ENCODE measurements at regions not wholly inside any gene's neighbourhood (a gene's known extent, or its start where the extent isn't known, plus 50 kb on each side); places are given as distances from the start of the nearest gene placed in this dataset.
"Not testable (repeated sequence)": the region's sequence is repeated elsewhere in the genome, so short reads cannot be mapped to it uniquely, and the experiment has no call there.

DNA sequence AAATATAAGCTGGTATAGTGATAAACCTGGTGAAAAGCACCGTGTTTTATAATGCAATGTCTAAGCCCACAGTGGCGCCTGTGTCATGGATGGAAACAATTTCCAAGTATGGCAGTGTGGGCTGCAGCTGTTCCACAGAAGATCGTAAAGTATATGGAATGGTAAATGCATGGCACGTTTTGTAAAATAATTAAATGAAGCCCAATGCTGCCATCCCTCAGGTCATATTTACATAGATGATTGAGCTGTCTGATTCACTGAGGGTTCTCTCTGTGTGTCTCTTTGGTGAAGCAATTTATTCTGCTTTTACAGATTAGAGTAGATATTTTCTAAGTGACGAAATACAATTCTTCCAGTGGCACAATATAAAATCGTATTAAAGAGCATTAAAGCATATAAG lies 164.8 kb downstream of the ASMT start:
- DNase-seq: no peak

DNA sequence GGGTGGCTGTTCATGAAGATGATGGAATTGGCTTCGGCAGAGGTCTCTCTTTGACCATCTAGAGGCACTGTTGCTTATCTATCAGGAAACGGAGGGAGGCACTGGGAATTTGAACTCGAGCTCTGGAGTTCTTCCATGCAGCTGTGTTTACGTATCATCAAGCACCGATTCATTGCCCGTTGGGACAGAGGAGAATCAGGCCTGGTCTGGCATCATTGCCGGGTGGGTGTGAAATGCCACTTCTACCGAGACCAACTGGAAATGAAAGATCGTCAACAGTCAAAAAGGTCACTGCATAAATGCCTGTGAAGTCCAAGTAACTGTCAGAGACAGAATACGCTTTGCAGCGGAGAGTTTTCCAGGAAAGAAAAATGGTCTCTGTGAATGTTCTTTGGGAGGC lies 166.9 kb downstream of the ASMT start:
- DNase-seq: no peak

GRCh38 chrX:1784773-1785172 lies 169.9 kb downstream of the ASMT start:
- no peak for DNase-seq

- no peak for DNase-seq
These were observed 173.5 kb downstream of the ASMT start for GRCh38 chrX:1788300-1788911.

DNA sequence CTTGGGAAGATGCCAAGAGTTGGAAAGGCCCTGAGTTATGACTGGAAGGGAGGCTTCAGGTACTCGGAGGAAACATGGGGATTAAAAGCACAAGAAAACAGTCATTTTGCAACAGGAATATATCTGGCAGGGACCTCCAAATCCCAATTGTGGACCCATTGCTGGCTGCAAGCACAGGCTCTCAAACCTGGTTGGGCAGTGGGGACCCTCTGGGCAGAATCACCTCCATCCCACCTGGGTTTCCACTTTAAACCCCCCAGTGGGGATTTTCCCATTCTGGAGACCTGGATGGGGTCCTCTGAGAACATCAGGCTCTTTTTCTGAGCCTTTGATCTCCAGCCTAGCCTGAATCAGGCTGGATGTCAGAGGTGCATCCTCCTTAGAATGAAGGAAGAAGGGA lies 177.8 kb downstream of the ASMT start:
- no peak for DNase-seq

DNA sequence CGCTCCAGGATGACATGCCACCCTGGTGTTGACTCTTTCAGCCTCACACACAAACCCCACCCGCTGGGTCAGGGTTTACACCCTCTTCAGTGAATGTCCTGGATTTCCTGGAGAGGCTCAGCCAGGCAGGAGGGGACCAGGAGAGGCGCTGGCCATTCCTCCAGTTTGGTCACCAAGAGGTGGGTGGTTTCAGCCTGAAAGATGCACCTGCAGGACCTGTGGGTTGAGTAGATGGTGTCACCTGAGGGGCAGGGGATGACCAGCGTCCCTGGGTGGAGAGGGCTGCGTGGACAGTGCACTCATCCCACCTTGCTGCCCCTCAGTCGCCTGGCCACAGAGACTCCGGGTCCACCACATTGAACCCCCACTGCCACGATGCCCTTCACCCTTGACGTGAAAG lies 179.7 kb downstream of the ASMT start:
- no peak for DNase-seq

DNA sequence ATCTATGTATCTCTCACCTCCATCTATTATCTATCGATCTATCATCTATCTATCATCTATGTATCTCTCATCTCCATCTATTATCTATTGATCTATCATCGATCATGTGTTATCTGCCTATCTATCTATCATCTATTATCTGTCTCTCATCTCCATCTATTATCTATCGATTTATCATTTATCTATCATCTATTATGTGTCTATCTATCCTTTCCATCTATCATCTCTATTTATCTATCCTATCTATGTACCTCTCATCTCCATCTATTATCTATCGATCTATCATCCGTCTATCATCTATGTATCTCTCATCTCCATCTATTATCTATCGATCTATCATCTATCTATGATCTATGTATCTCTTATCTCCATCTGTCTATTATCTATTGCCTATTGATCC lies 188.1 kb downstream of the ASMT start:
- no peak for DNase-seq

DNA sequence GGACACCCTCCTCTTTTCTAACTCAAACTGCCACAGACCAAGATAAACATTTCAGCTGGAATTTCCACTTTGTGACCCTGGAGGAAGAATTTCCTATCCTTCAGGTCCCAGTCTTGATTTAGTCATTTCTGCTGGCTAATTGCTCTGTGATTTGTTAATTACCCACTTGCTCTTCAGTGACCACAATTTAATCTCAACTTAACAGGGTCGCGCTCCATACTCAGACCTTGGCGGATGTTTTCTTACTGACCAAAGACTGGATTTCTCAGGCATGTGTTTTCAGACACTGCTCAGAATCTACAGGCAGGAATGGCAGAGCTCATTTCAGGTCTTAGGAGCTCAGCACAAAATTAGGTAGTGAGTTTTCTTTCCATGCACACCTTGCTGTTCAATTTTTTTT lies 188.9 kb downstream of the ASMT start:
- DNase-seq: no peak

GRCh38 chrX:1807301-1807731 lies 192.5 kb downstream of the ASMT start:
- DNase-seq: no peak

GRCh38 chrX:1809581-1809980 lies 194.7 kb downstream of the ASMT start:
- DNase-seq: no peak

DNA sequence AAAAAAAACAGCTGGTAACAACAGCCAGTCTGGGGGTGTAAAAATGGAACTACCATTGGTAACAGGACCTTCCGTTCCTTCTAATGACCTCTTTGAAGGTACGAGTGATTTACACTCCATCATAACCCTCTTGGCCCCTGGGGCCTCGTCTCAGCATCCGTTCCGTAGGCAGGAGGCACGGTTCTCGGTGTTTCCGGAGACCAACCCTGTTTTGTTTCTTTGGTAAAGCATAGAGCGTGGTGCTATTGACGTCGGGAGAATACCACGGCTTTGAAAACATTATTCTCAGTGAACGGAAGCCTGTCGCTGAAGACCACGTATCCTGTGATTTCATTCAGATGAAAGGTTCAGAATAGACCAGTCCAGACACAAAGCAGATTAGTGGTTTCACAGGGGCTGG lies 198.9 kb downstream of the ASMT start:
- DNase-seq: no peak

DNA sequence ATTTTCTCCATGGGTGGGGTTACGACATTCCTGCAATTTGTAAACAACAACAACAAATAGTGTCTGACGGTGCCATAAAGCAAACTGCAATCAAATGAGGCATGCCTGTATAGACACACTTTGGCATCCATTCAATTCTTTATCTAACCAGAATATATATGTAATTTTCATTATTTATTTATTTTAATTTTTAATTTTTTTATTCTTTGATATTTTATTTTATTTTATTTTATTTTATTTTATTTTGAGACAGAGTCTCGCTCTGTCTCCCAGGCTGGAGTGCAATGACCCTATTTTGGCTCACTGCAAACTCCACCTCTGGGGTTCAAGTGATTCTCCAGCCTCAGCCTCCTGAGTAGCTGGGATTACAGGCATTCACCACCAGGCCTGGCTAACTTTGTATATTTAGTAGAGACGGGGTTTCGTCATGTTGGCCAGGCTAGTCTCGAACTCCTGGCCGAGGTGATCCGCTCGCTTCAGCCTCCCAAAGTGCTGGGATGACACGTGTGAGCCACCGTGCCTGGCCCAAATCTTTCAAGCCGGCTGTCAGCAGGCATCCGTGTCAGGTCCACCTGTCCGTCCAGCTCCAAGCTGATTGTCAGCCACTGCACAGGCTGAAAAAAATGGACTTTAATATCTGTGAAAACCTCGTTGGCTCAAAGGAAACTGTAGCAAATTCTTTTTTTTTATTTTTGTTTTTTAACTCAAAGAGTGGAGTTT lies 200.8 kb downstream of the ASMT start:
- no peak for DNase-seq

- not testable (repeated sequence) for DNase-seq
These were observed 201.6 kb downstream of the ASMT start for GRCh38 chrX:1816387-1816982.

- no peak for DNase-seq
These were observed 207.0 kb downstream of the ASMT start for GRCh38 chrX:1821846-1822245.

- DNase-seq: no peak
These were observed 210.0 kb downstream of the ASMT start for GRCh38 chrX:1824855-1825254.

DNA sequence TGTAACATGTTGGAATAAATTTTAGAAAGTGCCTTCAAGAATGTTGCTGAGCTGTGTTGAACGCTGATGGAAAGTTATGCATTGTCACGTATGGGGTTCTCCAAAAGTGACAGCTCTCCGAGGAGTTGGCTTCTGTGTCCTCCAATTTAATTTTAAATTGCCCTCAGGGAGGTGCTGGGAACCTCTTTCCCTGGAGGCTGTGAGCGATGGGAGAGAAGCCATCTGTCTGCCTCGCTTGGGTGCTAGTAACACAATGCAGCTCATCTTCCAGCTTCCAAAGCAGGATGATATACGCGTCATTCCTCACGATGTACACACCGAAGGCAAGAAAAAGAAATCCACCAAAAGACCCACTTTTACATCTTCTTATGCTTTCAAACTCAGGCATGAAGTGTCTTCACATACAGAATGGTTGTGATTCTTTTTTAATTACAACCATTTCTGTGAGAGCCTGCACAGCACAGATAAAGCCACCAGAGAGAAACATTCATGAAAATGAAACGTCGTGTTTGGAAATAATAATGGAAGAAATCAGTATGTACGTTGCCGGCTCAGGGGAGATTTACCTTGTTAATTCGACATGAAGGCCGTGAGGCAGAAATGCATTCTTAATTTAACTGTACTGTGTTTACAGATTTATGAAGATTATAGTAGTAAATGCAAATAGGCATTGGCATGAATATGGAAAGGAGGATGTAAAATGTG lies 218.9 kb downstream of the ASMT start:
- DNase-seq: no peak

DNA sequence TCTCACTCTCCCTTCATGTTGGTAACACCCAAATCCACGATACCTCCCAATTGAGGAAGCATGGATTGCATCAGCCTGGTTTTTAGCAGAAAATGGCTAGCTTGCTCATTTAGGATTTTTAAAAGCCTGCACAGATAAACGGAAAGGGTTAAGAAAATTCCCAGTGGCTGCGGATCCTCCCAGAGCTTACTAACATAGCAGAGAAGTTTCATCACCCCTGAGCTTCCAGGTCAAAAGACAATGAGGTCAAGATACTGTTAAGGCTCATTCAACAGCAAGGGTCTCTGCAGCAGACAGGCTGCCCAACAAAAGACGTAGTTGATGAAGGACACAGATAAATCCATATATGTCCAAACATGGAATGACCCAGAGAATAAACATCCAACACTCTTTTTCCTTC lies 220.2 kb downstream of the ASMT start:
- DNase-seq: no peak

- DNase-seq: no peak
These were observed 221.8 kb downstream of the ASMT start for GRCh38 chrX:1836683-1837082.

- DNase-seq: no peak
These were observed 226.9 kb downstream of the ASMT start for GRCh38 chrX:1841746-1842145.

DNA sequence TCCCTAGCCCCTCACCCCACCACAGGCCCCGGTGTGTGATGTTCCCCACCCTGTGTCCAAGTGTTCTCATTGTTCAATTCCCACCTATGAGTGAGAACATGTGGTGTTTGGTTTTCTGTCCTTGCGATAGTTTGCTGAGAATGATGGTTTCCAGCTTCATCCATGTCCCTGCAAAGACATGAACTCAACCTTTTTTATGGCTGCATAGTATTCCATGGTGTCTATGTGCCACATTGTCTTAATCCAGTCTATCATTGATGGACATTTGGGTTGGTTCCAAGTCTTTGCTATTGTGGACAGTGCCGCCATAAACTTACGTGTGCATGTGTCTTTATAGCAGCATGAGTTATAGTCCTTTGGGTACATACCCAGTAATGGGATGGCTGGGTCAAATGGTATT lies 232.1 kb downstream of the ASMT start:
- not testable (repeated sequence) for DNase-seq

DNA sequence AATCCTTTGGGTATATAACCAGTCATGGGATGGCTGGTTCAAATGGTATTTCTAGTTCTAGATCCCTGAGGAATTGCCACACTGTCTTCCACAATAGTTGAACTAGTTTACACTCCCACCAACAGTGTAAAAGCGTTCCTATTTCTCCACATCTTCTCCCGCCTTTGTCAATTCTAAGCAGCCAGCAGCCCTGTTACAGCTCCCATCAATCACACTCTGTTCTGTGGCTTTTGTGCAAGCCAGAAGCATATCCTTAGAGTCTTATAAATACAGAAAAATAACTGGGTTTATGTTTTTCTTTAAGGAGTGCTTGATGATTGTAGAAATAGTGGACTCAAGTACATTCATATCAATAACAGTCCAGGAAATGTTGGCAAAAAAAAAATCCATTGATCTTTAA lies 232.9 kb downstream of the ASMT start:
- DNase-seq: not testable (repeated sequence)

DNA sequence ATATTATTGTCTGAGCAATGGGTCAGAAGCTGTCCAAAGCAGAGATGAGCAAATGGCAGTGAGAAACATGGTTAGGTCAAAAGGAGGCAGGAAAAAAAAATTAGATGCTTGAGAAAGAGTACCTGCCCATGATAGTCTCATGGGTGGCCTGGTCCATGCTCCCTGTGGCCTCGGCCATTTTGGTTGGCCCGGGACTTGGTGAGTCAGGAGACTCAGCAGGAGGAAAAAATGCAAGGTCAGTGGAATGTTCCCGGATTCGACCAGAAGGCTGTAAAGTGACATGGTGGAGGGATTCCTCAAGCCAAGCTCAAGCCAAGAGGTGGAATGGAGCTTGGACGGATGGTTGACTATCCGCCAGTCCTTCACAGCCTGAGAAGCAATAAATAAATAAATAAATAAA lies 236.7 kb downstream of the ASMT start:
- no peak for DNase-seq

- no peak for DNase-seq
These were observed 237.2 kb downstream of the ASMT start for GRCh38 chrX:1852082-1852481.

- DNase-seq: no peak
These were observed 238.6 kb downstream of the ASMT start for GRCh38 chrX:1853447-1853846.
